B cell (primary cell): ENCODE measurements at regions not wholly inside any gene's neighbourhood (a gene's known extent, or its start where the extent isn't known, plus 50 kb on each side); places are given as distances from the start of the nearest gene placed in this dataset.

ENCODE experiments used
- EZH2 ChIP-seq: IDR thresholded peaks from 2 replicates; pipeline ENCODE4 v1.6.1; 2012; ENCODE audit warnings: borderline replicate concordance, low read depth, mild to moderate bottlenecking, moderate library complexity, low read length; ENCODE audit not compliant: insufficient read depth, poor library complexity, severe bottlenecking
- TF ChIP-seq, protein P1 (sequence below): fragments of 200-600 bp; IDR thresholded peaks from one replicate; pipeline ENCODE4 v1.8.0; 2022; ENCODE audit warnings: antibody characterized with exemption, mild to moderate bottlenecking

DNA sequence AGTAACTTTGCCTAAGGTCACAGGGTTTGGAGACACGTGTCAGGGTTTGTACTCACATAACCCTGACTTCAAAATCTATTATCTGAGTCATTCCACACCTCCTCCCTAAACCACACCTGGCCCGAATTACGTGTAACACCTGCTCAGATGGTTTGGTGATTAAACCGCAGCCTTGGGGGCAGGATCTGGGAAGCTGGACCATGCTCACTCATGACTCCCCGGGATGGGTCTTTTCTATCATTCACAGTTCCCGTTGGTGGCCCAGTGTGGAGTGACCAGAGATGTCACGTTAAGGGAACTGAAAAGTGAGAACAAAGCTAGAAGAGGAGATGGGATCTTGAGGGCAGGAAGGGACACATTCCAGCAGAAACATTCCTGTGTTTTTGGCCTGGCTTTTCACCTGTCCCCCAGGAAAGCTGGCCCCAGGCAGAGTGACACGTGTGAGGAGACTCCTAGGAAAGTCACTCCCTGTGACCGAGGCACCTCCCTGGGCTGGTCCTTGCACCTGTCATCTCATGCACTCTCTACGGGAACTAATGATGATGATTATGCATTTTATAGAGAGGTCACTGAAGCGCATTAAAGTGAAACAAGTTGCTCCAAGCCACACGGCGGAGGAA lies 75.4 kb upstream of the POMGNT2 start:
- TF ChIP-seq, protein P1, sequence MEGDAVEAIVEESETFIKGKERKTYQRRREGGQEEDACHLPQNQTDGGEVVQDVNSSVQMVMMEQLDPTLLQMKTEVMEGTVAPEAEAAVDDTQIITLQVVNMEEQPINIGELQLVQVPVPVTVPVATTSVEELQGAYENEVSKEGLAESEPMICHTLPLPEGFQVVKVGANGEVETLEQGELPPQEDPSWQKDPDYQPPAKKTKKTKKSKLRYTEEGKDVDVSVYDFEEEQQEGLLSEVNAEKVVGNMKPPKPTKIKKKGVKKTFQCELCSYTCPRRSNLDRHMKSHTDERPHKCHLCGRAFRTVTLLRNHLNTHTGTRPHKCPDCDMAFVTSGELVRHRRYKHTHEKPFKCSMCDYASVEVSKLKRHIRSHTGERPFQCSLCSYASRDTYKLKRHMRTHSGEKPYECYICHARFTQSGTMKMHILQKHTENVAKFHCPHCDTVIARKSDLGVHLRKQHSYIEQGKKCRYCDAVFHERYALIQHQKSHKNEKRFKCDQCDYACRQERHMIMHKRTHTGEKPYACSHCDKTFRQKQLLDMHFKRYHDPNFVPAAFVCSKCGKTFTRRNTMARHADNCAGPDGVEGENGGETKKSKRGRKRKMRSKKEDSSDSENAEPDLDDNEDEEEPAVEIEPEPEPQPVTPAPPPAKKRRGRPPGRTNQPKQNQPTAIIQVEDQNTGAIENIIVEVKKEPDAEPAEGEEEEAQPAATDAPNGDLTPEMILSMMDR, result no peak
- TF ChIP-seq EZH2, result no peak
